SK-N-SH (cell line): ENCODE measurements at regions not wholly inside any gene's neighbourhood (a gene's known extent, or its start where the extent isn't known, plus 50 kb on each side); places are given as distances from the start of the nearest gene placed in this dataset.

Source experiments
- CTCF ChIA-PET: fragments of 300-600, 350-600 bp; formaldehyde crosslinking; extraction: SDS; loops from one replicate; lab custom pipeline; 2021; lab: Yijun Ruan, JAX
- POLR2A ChIA-PET: fragments of 350-600 bp; sonication (Branson Sonifier 250); formaldehyde crosslinking; extraction: SDS; loops from one replicate; lab custom pipeline; 2020; ENCODE audit warnings: antibody characterized with exemption, inconsistent platforms; lab: Yijun Ruan, JAX
- DNase-seq: peaks from one replicate; pipeline ENCODE4 v3.0.0; 2012
- H2AFZ ChIP-seq: fragments of 200-600 bp; sonication (generic); 2 replicates; pipeline ENCODE4 v1.8.1; 2016; ENCODE audit warnings: antibody characterized with exemption, mild to moderate bottlenecking, low read depth
- H3F3A ChIP-seq: fragments of 200-600 bp; sonication (generic); replicated peaks from 2 replicates; pipeline ENCODE3; 2016; ENCODE audit warnings: antibody characterized with exemption, mild to moderate bottlenecking; ENCODE audit not compliant: insufficient read depth
- H3K27ac ChIP-seq, 2 experiments: fragments of 200-500 bp in 1 of 2; fragments of 200-600 bp in 1 of 2; sonication (Bioruptor generic) in 1 of 2; sonication (generic), shearing (Covaris generic) in 1 of 2; 2 replicates each; pipeline versions ENCODE4 v1.5.1 to v1.6.1; 2014 to 2016; ENCODE audit warnings: low read depth in 2 of 2, inconsistent platforms in 1 of 2, low read length in 1 of 2, mild to moderate bottlenecking in 1 of 2, mixed read lengths in 1 of 2
- H3K27me3 ChIP-seq: fragments of 200-600 bp; sonication (generic), shearing (Covaris generic); 2 replicates; pipeline ENCODE4 v1.6.1; 2016; ENCODE audit warnings: mixed run types; ENCODE audit not compliant: insufficient read depth
- H3K36me3 ChIP-seq, 2 experiments: fragments of 200-500 bp in 1 of 2; fragments of 200-600 bp in 1 of 2; sonication (Bioruptor generic) in 1 of 2; sonication (generic) in 1 of 2; replicated peaks in 1 of 2; 2 replicates each; pipeline versions ENCODE3 to v1.5.1; 2014 to 2016; ENCODE audit warnings: low read length in 1 of 2, mild to moderate bottlenecking in 1 of 2; ENCODE audit not compliant: insufficient read depth in 2 of 2, control insufficient read depth in 1 of 2
- H3K4me1 ChIP-seq, 2 experiments: fragments of 200-500 bp in 1 of 2; fragments of 200-600 bp in 1 of 2; sonication (Bioruptor generic) in 1 of 2; sonication (generic), shearing (Covaris generic) in 1 of 2; 2 replicates each; pipeline versions ENCODE4 v1.5.1 to v1.6.1; 2014 to 2016; ENCODE audit warnings: low read depth in 1 of 2, low read length in 1 of 2, mixed run types in 1 of 2; ENCODE audit not compliant: insufficient read depth in 2 of 2, control insufficient read depth in 1 of 2
- H3K4me2 ChIP-seq: fragments of 200-600 bp; sonication (generic), shearing (Covaris generic); 2 replicates; pipeline ENCODE4 v1.6.1; 2017; ENCODE audit warnings: mixed run types
- H3K4me3 ChIP-seq, 2 experiments: fragments of 200-500 bp in 1 of 2; fragments of 200-600 bp in 1 of 2; sonication (Bioruptor generic) in 1 of 2; sonication (generic), shearing (Covaris generic) in 1 of 2; 2 replicates each; pipeline versions ENCODE4 v1.5.1 to v1.8.1; 2014 to 2016; ENCODE audit warnings: low read depth in 2 of 2, inconsistent platforms in 1 of 2, low read length in 1 of 2, mild to moderate bottlenecking in 1 of 2, mixed read lengths in 1 of 2, moderate library complexity in 1 of 2
- H3K79me2 ChIP-seq: fragments of 200-600 bp; sonication (generic); 2 replicates; pipeline ENCODE4 v1.8.1; 2017; ENCODE audit warnings: mild to moderate bottlenecking; ENCODE audit not compliant: insufficient read depth
- H3K9ac ChIP-seq: fragments of 200-600 bp; sonication (generic); 2 replicates; pipeline ENCODE4 v1.6.1; 2017; ENCODE audit warnings: mixed run types
- H3K9me2 ChIP-seq: fragments of 200-600 bp; sonication (generic); 2 replicates; pipeline ENCODE4 v1.6.1; 2017; ENCODE audit warnings: mixed run types
- H3K9me3 ChIP-seq: fragments of 200-600 bp; sonication (generic); 2 replicates; pipeline ENCODE4 v1.6.1; 2017; ENCODE audit warnings: mixed run types, mild to moderate bottlenecking, moderate library complexity
- H4K20me1 ChIP-seq: fragments of 200-600 bp; sonication (generic); 2 replicates; pipeline ENCODE4 v1.6.1; 2017; ENCODE audit warnings: mild to moderate bottlenecking, mixed run types; ENCODE audit not compliant: insufficient read depth
- CHD2 ChIP-seq: fragments of 150-350 bp; IDR thresholded peaks from 2 replicates; pipeline ENCODE4 v1.6.1; 2018; ENCODE audit warnings: low read length; ENCODE audit not compliant: partially characterized antibody
- CTCF ChIP-seq: fragments of 200-600 bp; sonication (generic); IDR thresholded peaks from 2 replicates; pipeline ENCODE4 v1.6.1; 2017; ENCODE audit warnings: antibody characterized with exemption, mild to moderate bottlenecking, moderate library complexity
- ELF1 ChIP-seq: IDR thresholded peaks from 2 replicates; pipeline ENCODE4 v1.4.0; 2012
- EZH2phosphoT487 ChIP-seq: fragments of 200-600 bp; sonication (generic); IDR thresholded peaks from 2 replicates; pipeline ENCODE4 v1.6.1; 2017; ENCODE audit warnings: low read depth, mixed run types, mild to moderate bottlenecking, antibody characterized with exemption, moderate library complexity, borderline replicate concordance
- FOSL2 ChIP-seq: IDR thresholded peaks from 2 replicates; pipeline ENCODE4 v1.4.0; 2012; ENCODE audit warnings: low read depth, mild to moderate bottlenecking, moderate library complexity, borderline replicate concordance
- GABPA ChIP-seq: IDR thresholded peaks from 2 replicates; pipeline ENCODE4 v1.4.0; 2012; ENCODE audit warnings: low read depth, mild to moderate bottlenecking
- JUND ChIP-seq: IDR thresholded peaks from 2 replicates; pipeline ENCODE4 v1.4.0; 2012
- MAX ChIP-seq: IDR thresholded peaks from 2 replicates; pipeline ENCODE4 v1.4.0; 2012; ENCODE audit warnings: low read depth
- RCOR1 ChIP-seq: fragments of 150-350 bp; IDR thresholded peaks from 2 replicates; pipeline ENCODE4 v1.6.1; 2017; ENCODE audit warnings: antibody characterized with exemption, low read length
- SIN3A ChIP-seq: IDR thresholded peaks from 2 replicates; pipeline ENCODE4 v1.6.1; 2012; ENCODE audit warnings: low read depth, mild to moderate bottlenecking, low read length, moderate library complexity, borderline replicate concordance
- ZBTB33 ChIP-seq: IDR thresholded peaks from 2 replicates; pipeline ENCODE4 v1.4.0; 2012; ENCODE audit warnings: low read depth, borderline replicate concordance
- WGBS: methylation state at CpG from one replicate; pipeline ENCODE4 v1.1.6; 2017; ENCODE audit warnings: low lambda C conversion rate; 5-methylcytosine and 5-hydroxymethylcytosine counted together

GRCh38 chr4:60822986-60823385 is 377.1 kb upstream of the ADGRL3 start:
- 18% methylated on average over 2 of the region's 2 CpGs for WGBS
- Histone ChIP-seq H3K27me3 (no peaks in the 10 kb centered on the region), H3K9me2 (no peaks in the 10 kb centered on the region), H3K9ac (no peak overlapping the region), H3K4me3 (no peak overlapping the region), H3K79me2 (no peaks in the 10 kb centered on the region), H3F3A (no peaks in the 10 kb centered on the region), H3K4me1 (no peaks in the 10 kb centered on the region; a peak in 1 of 4 replicates), H3K4me2 (no peak overlapping the region), H3K36me3 (no peaks in the 10 kb centered on the region), H3K27ac (no peak overlapping the region), H3K9me3 (no peaks in the 10 kb centered on the region), H2AFZ (no peak overlapping the region), H4K20me1 (no peaks in the 10 kb centered on the region)
- DNase-seq: no peak
- ChIA-PET POLR2A (no interaction called here), CTCF (no interaction called here)
- no peak for TF ChIP-seq ZBTB33

GRCh38 chr4:60840020-60840419 is 360.1 kb upstream of the ADGRL3 start:
- Histone ChIP-seq H3F3A (no peaks in the 10 kb centered on the region), H3K4me3 (no peak overlapping the region), H3K4me2 (no peak overlapping the region), H3K27ac (no peak overlapping the region), H3K4me1 (no peaks in the 10 kb centered on the region), H4K20me1 (no peaks in the 10 kb centered on the region), H3K79me2 (no peaks in the 10 kb centered on the region), H3K27me3 (no peaks in the 10 kb centered on the region), H2AFZ (no peak overlapping the region), H3K9ac (no peak overlapping the region), H3K9me3 (no peaks in the 10 kb centered on the region), H3K9me2 (no peaks in the 10 kb centered on the region; the same call in 1 of the 2 replicates), H3K36me3 (no peaks in the 10 kb centered on the region)
- TF ChIP-seq ELF1 (no peak), SIN3A (no peak), GABPA (no peak), CHD2 (no peak), JUND (no peak), EZH2phosphoT487 (no peak)
- CTCF ChIA-PET: no interaction called here
- POLR2A ChIA-PET: no interaction called here
- no peak for DNase-seq
- 13% methylated on average over 1 of the region's 1 CpG for WGBS

GRCh38 chr4:60846678-60847077 is 353.4 kb upstream of the ADGRL3 start:
- TF ChIP-seq MAX: no peak
- TF ChIP-seq FOSL2: no peak
- no peak for TF ChIP-seq CTCF
- TF ChIP-seq RCOR1: no peak
- no peak overlapping the region for H3K27ac ChIP-seq
- no peaks in the 10 kb centered on the region; the same call in 1 of the 2 replicates for H3K9me2 ChIP-seq
- H3K27me3 ChIP-seq: no peaks in the 10 kb centered on the region
- no peaks in the 10 kb centered on the region for H3K4me1 ChIP-seq
- H4K20me1 ChIP-seq: no peaks in the 10 kb centered on the region
- no peak overlapping the region for H2AFZ ChIP-seq
- no peaks in the 10 kb centered on the region for H3K36me3 ChIP-seq
- DNase-seq: no peak
- WGBS: 40% methylated on average over 4 of the region's 4 CpGs
- POLR2A ChIA-PET: no interaction called here
- no peak overlapping the region for H3K9ac ChIP-seq
- CTCF ChIA-PET: interaction anchor here (0.6 kb wide), 1 partner anchor 1857 kb away, joined by 3 read pairs; no protein-coding TSS in a partner anchor
- no peak overlapping the region for H3K4me2 ChIP-seq
- H3F3A ChIP-seq: no peaks in the 10 kb centered on the region
- no peak overlapping the region for H3K4me3 ChIP-seq
- no peaks in the 10 kb centered on the region for H3K9me3 ChIP-seq
- H3K79me2 ChIP-seq: no peaks in the 10 kb centered on the region
